Adrenal gland (tissue), 5 donors: ENCODE measurements at regions not wholly inside any gene's neighbourhood (a gene's known extent, or its start where the extent isn't known, plus 50 kb on each side); places are given as distances from the start of the nearest gene placed in this dataset.

Source experiments
- POLR2A ChIP-seq, 2 donors: fragments of 450-650 bp; IDR thresholded peaks; one replicate each; pipeline ENCODE4 v1.6.1; 2017; ENCODE audit warnings: antibody characterized with exemption in 2 of 2, mild to moderate bottlenecking in 2 of 2, moderate library complexity in 1 of 2
- TF ChIP-seq, protein P1 (sequence below), 6 experiments: fragments of 450-650 bp in 4 of 6; fragments of 200-600 bp in 2 of 6; sonication (generic) in 1 of 6; IDR thresholded peaks; 1 replicate in 5 of 6; 2 replicates in 1 of 6; pipeline versions ENCODE4 v1.5.1 to v1.8.0; 2016 to 2021; ENCODE audit warnings: antibody characterized with exemption in 6 of 6, mild to moderate bottlenecking in 2 of 6, moderate library complexity in 1 of 6
- donor health status: DM: no; HTN: no; CAD: no.

DNA sequence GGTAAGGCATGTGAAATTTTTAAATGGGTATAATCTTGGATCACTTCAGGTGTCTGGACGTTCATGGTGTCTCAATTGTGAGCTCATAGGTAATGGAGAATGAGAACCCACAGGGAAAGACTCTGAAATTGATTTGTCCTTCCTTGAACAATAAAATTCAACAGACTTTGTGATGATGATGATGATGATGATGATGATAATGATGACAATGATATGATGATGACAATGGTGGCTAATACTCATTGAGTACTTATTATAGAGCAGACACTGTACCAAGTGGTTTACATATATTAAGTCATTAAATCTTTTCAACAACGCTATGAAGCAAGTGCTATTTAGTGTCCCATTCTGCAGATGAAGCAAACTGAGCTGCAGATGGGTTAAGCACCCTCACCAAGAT, 86.6 kb upstream of the BDNF start:
- TF ChIP-seq, protein P1, sequence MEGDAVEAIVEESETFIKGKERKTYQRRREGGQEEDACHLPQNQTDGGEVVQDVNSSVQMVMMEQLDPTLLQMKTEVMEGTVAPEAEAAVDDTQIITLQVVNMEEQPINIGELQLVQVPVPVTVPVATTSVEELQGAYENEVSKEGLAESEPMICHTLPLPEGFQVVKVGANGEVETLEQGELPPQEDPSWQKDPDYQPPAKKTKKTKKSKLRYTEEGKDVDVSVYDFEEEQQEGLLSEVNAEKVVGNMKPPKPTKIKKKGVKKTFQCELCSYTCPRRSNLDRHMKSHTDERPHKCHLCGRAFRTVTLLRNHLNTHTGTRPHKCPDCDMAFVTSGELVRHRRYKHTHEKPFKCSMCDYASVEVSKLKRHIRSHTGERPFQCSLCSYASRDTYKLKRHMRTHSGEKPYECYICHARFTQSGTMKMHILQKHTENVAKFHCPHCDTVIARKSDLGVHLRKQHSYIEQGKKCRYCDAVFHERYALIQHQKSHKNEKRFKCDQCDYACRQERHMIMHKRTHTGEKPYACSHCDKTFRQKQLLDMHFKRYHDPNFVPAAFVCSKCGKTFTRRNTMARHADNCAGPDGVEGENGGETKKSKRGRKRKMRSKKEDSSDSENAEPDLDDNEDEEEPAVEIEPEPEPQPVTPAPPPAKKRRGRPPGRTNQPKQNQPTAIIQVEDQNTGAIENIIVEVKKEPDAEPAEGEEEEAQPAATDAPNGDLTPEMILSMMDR (IDR thresholded peaks at IDR 0.05) = no peak
- TF ChIP-seq POLR2A (IDR thresholded peaks at IDR 0.05) = no peak
